Right atrium auricular region (tissue), 2 donors: ENCODE measurements at regions not wholly inside any gene's neighbourhood (a gene's known extent, or its start where the extent isn't known, plus 50 kb on each side); places are given as distances from the start of the nearest gene placed in this dataset.

Source experiments
- DNase-seq: peaks from one replicate; pipeline ENCODE4 v3.0.0-alpha.2; 2019; ENCODE audit warnings: low spot score
- H3K27ac ChIP-seq, 2 donors: fragments of 200-600 bp; sonication (generic); 1 replicate in 1 of 2; 2 replicates in 1 of 2; pipeline ENCODE4 v1.5.1; 2016 to 2019
- H3K27me3 ChIP-seq, 2 donors: fragments of 200-600 bp; sonication (generic); one replicate each; pipeline versions ENCODE4 v1.5.1 to v1.6.0; 2017 to 2019
- H3K36me3 ChIP-seq: fragments of 200-600 bp; sonication (generic); one replicate; pipeline ENCODE4 v1.5.1; 2016
- H3K4me1 ChIP-seq, 2 donors: fragments of 200-600 bp; sonication (generic); one replicate each; pipeline versions ENCODE4 v1.5.1 to v1.6.0; 2017 to 2019
- H3K4me3 ChIP-seq, 2 donors: fragments of 200-600 bp; sonication (generic); 1 replicate in 1 of 2; 2 replicates in 1 of 2; pipeline ENCODE4 v1.5.1; 2017 to 2019; ENCODE audit warnings: mild to moderate bottlenecking in 1 of 2, moderate library complexity in 1 of 2
- H3K9me3 ChIP-seq, 2 donors: fragments of 200-600 bp; sonication (generic); one replicate each; pipeline ENCODE4 v1.5.1; 2019
- CTCF ChIP-seq, 2 donors: fragments of 200-600 bp; sonication (generic); IDR thresholded peaks; one replicate each; pipeline ENCODE4 v1.5.1; 2019; ENCODE audit warnings: antibody characterized with exemption in 2 of 2

GRCh38 chr6:16979677-16980370 is 122.0 kb upstream of the STMND1 start:
- H3K4me3 ChIP-seq: no peak overlapping the region
- TF ChIP-seq CTCF (IDR thresholded peaks at IDR 0.05): no peak
- no peaks in the 10 kb centered on the region for H3K27me3 ChIP-seq
- no peak for DNase-seq
- no peaks in the 10 kb centered on the region for H3K4me1 ChIP-seq
- H3K36me3 ChIP-seq: no peaks in the 10 kb centered on the region
- H3K27ac ChIP-seq: no peak overlapping the region
- H3K9me3 ChIP-seq: no peaks in the 10 kb centered on the region

GRCh38 chr6:16978686-16979085 is 123.2 kb upstream of the STMND1 start:
- H3K4me3 ChIP-seq: no peak overlapping the region
- DNase-seq: no peak
- no peaks in the 10 kb centered on the region for H3K36me3 ChIP-seq
- TF ChIP-seq CTCF (IDR thresholded peaks at IDR 0.05): no peak
- H3K27me3 ChIP-seq: no peaks in the 10 kb centered on the region
- H3K27ac ChIP-seq: no peak overlapping the region
- H3K4me1 ChIP-seq: peaks cover 0 to 6% of the 10 kb centered on the region in 2 donors
- no peaks in the 10 kb centered on the region for H3K9me3 ChIP-seq

GRCh38 chr6:16976385-16977183 is 125.3 kb upstream of the STMND1 start:
- H3K36me3 ChIP-seq: no peaks in the 10 kb centered on the region
- no peak overlapping the region for H3K4me3 ChIP-seq
- H3K4me1 ChIP-seq: peaks cover 0 to 6% of the 10 kb centered on the region in 2 donors
- H3K27me3 ChIP-seq: no peaks in the 10 kb centered on the region
- no peak for TF ChIP-seq CTCF (IDR thresholded peaks at IDR 0.05)
- no peak for DNase-seq
- H3K27ac ChIP-seq: no peak overlapping the region
- no peaks in the 10 kb centered on the region for H3K9me3 ChIP-seq

- no peak for TF ChIP-seq CTCF (IDR thresholded peaks at IDR 0.05)
- Histone ChIP-seq H3K4me1 (peaks cover 0 to 6% of the 10 kb centered on the region in 2 donors), H3K27me3 (no peaks in the 10 kb centered on the region), H3K9me3 (no peaks in the 10 kb centered on the region), H3K4me3 (no peak overlapping the region), H3K36me3 (no peaks in the 10 kb centered on the region), H3K27ac (no peak overlapping the region)
- DNase-seq: no peak
Measured at GRCh38 chr6:16974704-16975359, 127.0 kb upstream of the STMND1 start.

- Histone ChIP-seq H3K4me1 (peaks cover 0 to 6% of the 10 kb centered on the region in 2 donors), H3K4me3 (no peak overlapping the region), H3K27ac (no peak overlapping the region), H3K27me3 (no peaks in the 10 kb centered on the region), H3K9me3 (no peaks in the 10 kb centered on the region), H3K36me3 (no peaks in the 10 kb centered on the region)
- TF ChIP-seq CTCF (IDR thresholded peaks at IDR 0.05): no peak
- DNase-seq: no peak
Measured at GRCh38 chr6:16974387-16974673, 127.5 kb upstream of the STMND1 start.
